ENCODE measurements at regions not wholly inside any gene's neighbourhood (a gene's known extent, or its start where the extent isn't known, plus 50 kb on each side); places are given as distances from the start of the nearest gene placed in this dataset.

- Histone ChIP-seq H3K27me3 (replicated peaks) (no peaks in the 10 kb centered on the region), H3K27ac (no peak overlapping the region), H3K36me3 (replicated peaks) (no peaks in the 10 kb centered on the region), H3K4me3 (ENCODE audit: low read depth, low read length) (no peak overlapping the region)
- no peak for DNase-seq
- in situ Hi-C loops (cut with HindIII; ENCODE audit: low pct_ligation_motif_present, low sequenced_read_pairs): no loop called here
- no peak for TF ChIP-seq CTCF (IDR thresholded peaks at IDR 0.05; ENCODE audit: low read depth, low read length, missing control alignments)
Observed at GRCh38 chr20:20897922-20898321, 185.5 kb upstream of the RALGAPA2 start.

GRCh38 chr20:20897145-20897544 lies 184.7 kb upstream of the RALGAPA2 start:
- H3K4me3 ChIP-seq (ENCODE audit: low read depth, low read length): no peak overlapping the region

GRCh38 chr20:20896606-20897005 lies 184.2 kb upstream of the RALGAPA2 start:
- DNase-seq: no peak
- in situ Hi-C loops (cut with HindIII; ENCODE audit: low pct_ligation_motif_present, low sequenced_read_pairs): no loop called here
- H3K36me3 ChIP-seq (replicated peaks): no peaks in the 10 kb centered on the region
- no peak for TF ChIP-seq CTCF (IDR thresholded peaks at IDR 0.05; ENCODE audit: low read depth, low read length, missing control alignments)
- no peak overlapping the region for H3K4me3 ChIP-seq (ENCODE audit: low read depth, low read length)
- no peak overlapping the region for H3K27ac ChIP-seq
- no peaks in the 10 kb centered on the region for H3K27me3 ChIP-seq (replicated peaks)

More at GRCh38 chr20:20897145-20897544, 184.7 kb upstream of the RALGAPA2 start:
- in situ Hi-C loops (cut with HindIII; ENCODE audit: low pct_ligation_motif_present, low sequenced_read_pairs): no loop called here
- H3K36me3 ChIP-seq (replicated peaks): no peaks in the 10 kb centered on the region
- H3K27me3 ChIP-seq (replicated peaks): no peaks in the 10 kb centered on the region
- no peak overlapping the region for H3K27ac ChIP-seq
- no peak for DNase-seq
- TF ChIP-seq CTCF (IDR thresholded peaks at IDR 0.05; ENCODE audit: low read depth, low read length, missing control alignments): no peak

GRCh38 chr20:20895537-20895936 lies 183.1 kb upstream of the RALGAPA2 start:
- Histone ChIP-seq H3K27me3 (replicated peaks) (no peaks in the 10 kb centered on the region), H3K27ac (no peak overlapping the region), H3K36me3 (replicated peaks) (no peaks in the 10 kb centered on the region), H3K4me3 (ENCODE audit: low read depth, low read length) (no peak overlapping the region)
- in situ Hi-C loops (cut with HindIII; ENCODE audit: low pct_ligation_motif_present, low sequenced_read_pairs): no loop called here
- TF ChIP-seq CTCF (IDR thresholded peaks at IDR 0.05; ENCODE audit: low read depth, low read length, missing control alignments): no peak
- no peak for DNase-seq

GRCh38 chr20:20894753-20895152 lies 182.3 kb upstream of the RALGAPA2 start:
- Histone ChIP-seq H3K4me3 (ENCODE audit: low read depth, low read length) (no peak overlapping the region), H3K27ac (no peak overlapping the region), H3K27me3 (replicated peaks) (no peaks in the 10 kb centered on the region), H3K36me3 (replicated peaks) (no peaks in the 10 kb centered on the region)
- DNase-seq: no peak
- in situ Hi-C loops (cut with HindIII; ENCODE audit: low pct_ligation_motif_present, low sequenced_read_pairs): no loop called here
- TF ChIP-seq CTCF (IDR thresholded peaks at IDR 0.05; ENCODE audit: low read depth, low read length, missing control alignments): no peak

GRCh38 chr20:20894280-20894679 lies 181.8 kb upstream of the RALGAPA2 start:
- no peak overlapping the region for H3K27ac ChIP-seq
- no peak for TF ChIP-seq CTCF (IDR thresholded peaks at IDR 0.05; ENCODE audit: low read depth, low read length, missing control alignments)
- no peak overlapping the region for H3K4me3 ChIP-seq (ENCODE audit: low read depth, low read length)
- DNase-seq: no peak
- in situ Hi-C loops (cut with HindIII; ENCODE audit: low pct_ligation_motif_present, low sequenced_read_pairs): no loop called here
- H3K36me3 ChIP-seq (replicated peaks): no peaks in the 10 kb centered on the region
- no peaks in the 10 kb centered on the region for H3K27me3 ChIP-seq (replicated peaks)

All from brain microvascular endothelial cell (primary cell).